ENCODE measurements at regions not wholly inside any gene's neighbourhood (a gene's known extent, or its start where the extent isn't known, plus 50 kb on each side); places are given as distances from the start of the nearest gene placed in this dataset.

GRCh38 chr13:103952183-103952582, 886.0 kb upstream of the SLC10A2 start:
- TF ChIP-seq CTCF (IDR thresholded peaks at IDR 0.05; ENCODE audit: control insufficient read depth, extremely low read depth, insufficient read depth) = no peak
- DNase-seq (ENCODE audit: low read depth) = no peak

GRCh38 chr13:103948426-103948825, 882.2 kb upstream of the SLC10A2 start:
- no peak overlapping the region for H3K4me3 ChIP-seq (ENCODE audit: low read depth, low read length)
- DNase-seq (ENCODE audit: low read depth) = no peak
- TF ChIP-seq CTCF (IDR thresholded peaks at IDR 0.05; ENCODE audit: control insufficient read depth, extremely low read depth, insufficient read depth) = no peak

More at GRCh38 chr13:103952183-103952582, 886.0 kb upstream of the SLC10A2 start:
- H3K4me3 ChIP-seq (ENCODE audit: low read depth, low read length) = no peak overlapping the region

GRCh38 chr13:103945836-103946235, 879.6 kb upstream of the SLC10A2 start:
- no peak for DNase-seq (ENCODE audit: low read depth)
- H3K4me3 ChIP-seq (ENCODE audit: low read depth, low read length) = no peak overlapping the region
- TF ChIP-seq CTCF (IDR thresholded peaks at IDR 0.05; ENCODE audit: control insufficient read depth, extremely low read depth, insufficient read depth) = no peak

- no peak for TF ChIP-seq CTCF (IDR thresholded peaks at IDR 0.05; ENCODE audit: control insufficient read depth, extremely low read depth, insufficient read depth)
- DNase-seq (ENCODE audit: low read depth) = no peak
- H3K4me3 ChIP-seq (ENCODE audit: low read depth, low read length) = no peak overlapping the region
Measured at GRCh38 chr13:103941506-103942140, 875.4 kb upstream of the SLC10A2 start.

GRCh38 chr13:103935117-103935516, 868.9 kb upstream of the SLC10A2 start:
- TF ChIP-seq CTCF (IDR thresholded peaks at IDR 0.05; ENCODE audit: control insufficient read depth, extremely low read depth, insufficient read depth) = no peak
- DNase-seq (ENCODE audit: low read depth) = no peak
- H3K4me3 ChIP-seq (ENCODE audit: low read depth, low read length) = no peak overlapping the region

- H3K4me3 ChIP-seq (ENCODE audit: low read depth, low read length) = no peak overlapping the region
- no peak for DNase-seq (ENCODE audit: low read depth)
- TF ChIP-seq CTCF (IDR thresholded peaks at IDR 0.05; ENCODE audit: control insufficient read depth, extremely low read depth, insufficient read depth) = no peak
Measured at GRCh38 chr13:103931885-103932284, 865.7 kb upstream of the SLC10A2 start.

- no peak for TF ChIP-seq CTCF (IDR thresholded peaks at IDR 0.05; ENCODE audit: control insufficient read depth, extremely low read depth, insufficient read depth)
- no peak for DNase-seq (ENCODE audit: low read depth)
- no peak overlapping the region for H3K4me3 ChIP-seq (ENCODE audit: low read depth, low read length)
Measured at GRCh38 chr13:103931331-103931845, 865.2 kb upstream of the SLC10A2 start.

Data from LNCaP clone FGC (cell line).